H1 (cell line): ENCODE measurements at regions not wholly inside any gene's neighbourhood (a gene's known extent, or its start where the extent isn't known, plus 50 kb on each side); places are given as distances from the start of the nearest gene placed in this dataset.

Experiments
- CTCF ChIA-PET: fragments of 300-600 bp; sonication (Branson Sonifier 250); formaldehyde crosslinking; loops from one replicate; lab custom pipeline; 2021; ENCODE audit not compliant: partially characterized antibody; lab: Charles Lee
- POLR2A ChIA-PET: fragments of 300-600 bp; sonication (Branson Sonifier 250); formaldehyde crosslinking; loops from one replicate; lab custom pipeline; 2021; ENCODE audit warnings: inconsistent platforms; ENCODE audit not compliant: partially characterized antibody; lab: Charles Lee
- DNase-seq, 2 experiments: peaks; one replicate each; pipeline versions ENCODE4 v3.0.0 to v3.0.0-alpha.2; 2010 to 2022; ENCODE audit warnings: low spot score in 2 of 2, low read depth in 1 of 2, mixed read lengths in 1 of 2
- FAIRE-seq: peaks from 2 replicates; lab custom pipeline; 2011; peaks lifted over from hg19 to GRCh38; lab: Jason Lieb, UNC
- H2AFZ ChIP-seq: 2 replicates; pipeline ENCODE4 v1.8.1; 2012; ENCODE audit warnings: low read length, inconsistent platforms
- H2AK5ac ChIP-seq: 2 replicates; pipeline ENCODE4 v1.6.1; 2013; ENCODE audit warnings: low read depth, low read length
- H2BK120ac ChIP-seq: replicated peaks from 2 replicates; pipeline ENCODE3; 2013; ENCODE audit warnings: low read depth, low read length, inconsistent platforms
- H2BK12ac ChIP-seq: 2 replicates; pipeline ENCODE4 v1.6.1; 2013; ENCODE audit warnings: low read depth, low read length
- H2BK15ac ChIP-seq: 2 replicates; pipeline ENCODE4 v1.6.1; 2013; ENCODE audit warnings: low read length
- H2BK20ac ChIP-seq: 2 replicates; pipeline ENCODE4 v1.6.1; 2013; ENCODE audit warnings: low read length
- H2BK5ac ChIP-seq: 2 replicates; pipeline ENCODE4 v1.6.1; 2013; ENCODE audit warnings: low read depth, low read length
- H3K14ac ChIP-seq: 2 replicates; pipeline ENCODE4 v1.6.1; 2013; ENCODE audit warnings: inconsistent platforms; ENCODE audit not compliant: insufficient read length
- H3K18ac ChIP-seq: 2 replicates; pipeline ENCODE4 v1.6.1; 2013; ENCODE audit warnings: low read length; ENCODE audit errors: extremely low read depth
- H3K23ac ChIP-seq: 2 replicates; pipeline ENCODE4 v1.6.1; 2013; ENCODE audit warnings: inconsistent platforms; ENCODE audit not compliant: insufficient read length
- H3K23me2 ChIP-seq: 2 replicates; pipeline ENCODE4 v1.6.1; 2013; ENCODE audit warnings: low read depth, low read length
- H3K27ac ChIP-seq: 2 replicates; pipeline ENCODE4 v1.6.1; 2011; ENCODE audit warnings: low read depth, low read length, inconsistent platforms
- H3K27me3 ChIP-seq, 4 experiments: replicated peaks in 1 of 4; 1 replicate in 1 of 4; 2 replicates in 3 of 4; pipeline versions ENCODE4 v1.6.1 to v1.8.1; 2011 to 2013; ENCODE audit warnings: low read length in 3 of 4, mild to moderate bottlenecking in 3 of 4, inconsistent platforms in 2 of 4, mixed read lengths in 2 of 4, moderate library complexity in 1 of 4; ENCODE audit not compliant: control insufficient read depth in 3 of 4, insufficient read depth in 3 of 4; ENCODE audit errors: extremely low read depth in 1 of 4
- H3K36me3 ChIP-seq, 4 experiments: 2 replicates each; pipeline versions ENCODE4 v1.6.1 to v1.8.1; 2011 to 2013; ENCODE audit warnings: mild to moderate bottlenecking in 4 of 4, low read length in 3 of 4, moderate library complexity in 2 of 4, control low read depth in 1 of 4, inconsistent platforms in 1 of 4; ENCODE audit not compliant: insufficient read depth in 4 of 4, control insufficient read depth in 2 of 4
- H3K4ac ChIP-seq: replicated peaks from 2 replicates; pipeline ENCODE3; 2013; ENCODE audit warnings: low read length, low read depth, mixed read lengths, inconsistent platforms; ENCODE audit not compliant: insufficient read length
- H3K4me1 ChIP-seq, 4 experiments: replicated peaks in 1 of 4; 1 replicate in 1 of 4; 2 replicates in 3 of 4; pipeline versions ENCODE4 v1.6.1 to v1.8.1; 2011 to 2013; ENCODE audit warnings: low read length in 3 of 4, inconsistent platforms in 2 of 4, mixed read lengths in 1 of 4; ENCODE audit not compliant: insufficient read depth in 4 of 4, control insufficient read depth in 3 of 4
- H3K4me2 ChIP-seq, 2 experiments: 2 replicates each; pipeline versions ENCODE4 v1.6.1 to v1.8.1; 2011 to 2013; ENCODE audit warnings: low read depth in 2 of 2, low read length in 2 of 2, control low read depth in 1 of 2, inconsistent platforms in 1 of 2, mild to moderate bottlenecking in 1 of 2; ENCODE audit not compliant: insufficient read depth in 1 of 2
- H3K4me3 ChIP-seq, 4 experiments: fragments of 200-600, 300-600 bp in 1 of 4; sonication (generic), shearing (Covaris generic), sonication (Bioruptor Twin) in 1 of 4; 2 replicates each; pipeline versions ENCODE4 v1.5.1 to v1.8.1; 2011 to 2016; ENCODE audit warnings: low read length in 4 of 4, low read depth in 3 of 4, control low read depth in 2 of 4, inconsistent platforms in 2 of 4, mild to moderate bottlenecking in 2 of 4, mixed read lengths in 1 of 4, moderate library complexity in 1 of 4; ENCODE audit not compliant: insufficient read depth in 2 of 4; ENCODE audit errors: extremely low read depth in 1 of 4
- H3K56ac ChIP-seq: replicated peaks from 2 replicates; pipeline ENCODE3; 2013; ENCODE audit warnings: low read depth, mild to moderate bottlenecking, mixed read lengths, low read length, inconsistent platforms; ENCODE audit not compliant: insufficient read length
- H3K79me1 ChIP-seq: 2 replicates; pipeline ENCODE4 v1.6.1; 2013; ENCODE audit warnings: low read depth, low read length, control low read depth
- H3K79me2 ChIP-seq, 2 experiments: 2 replicates each; pipeline versions ENCODE4 v1.6.1 to v1.8.1; 2012 to 2013; ENCODE audit warnings: low read length in 2 of 2, mild to moderate bottlenecking in 2 of 2, inconsistent platforms in 1 of 2; ENCODE audit not compliant: insufficient read depth in 2 of 2, control insufficient read depth in 1 of 2
- H3K9ac ChIP-seq, 4 experiments: replicated peaks in 1 of 4; 1 replicate in 1 of 4; 2 replicates in 3 of 4; pipeline versions ENCODE4 v1.6.1 to v1.8.1; 2011 to 2013; ENCODE audit warnings: low read depth in 3 of 4, low read length in 3 of 4, control low read depth in 2 of 4, mild to moderate bottlenecking in 2 of 4, moderate library complexity in 2 of 4, inconsistent platforms in 1 of 4; ENCODE audit errors: extremely low read depth in 1 of 4
- H3K9me3 ChIP-seq, 2 experiments: 2 replicates each; pipeline versions ENCODE4 v1.6.1 to v1.8.1; 2012 to 2013; ENCODE audit warnings: mild to moderate bottlenecking in 2 of 2, moderate library complexity in 2 of 2, control low read depth in 1 of 2, inconsistent platforms in 1 of 2, low read depth in 1 of 2, low read length in 1 of 2, mixed read lengths in 1 of 2; ENCODE audit not compliant: insufficient read depth in 2 of 2
- H4K20me1 ChIP-seq, 2 experiments: replicated peaks in 1 of 2; 2 replicates each; pipeline versions ENCODE3 to v1.8.1; 2011 to 2013; ENCODE audit warnings: inconsistent platforms in 2 of 2, low read length in 2 of 2, mild to moderate bottlenecking in 1 of 2; ENCODE audit not compliant: insufficient read depth in 2 of 2, control insufficient read depth in 1 of 2
- H4K5ac ChIP-seq: 2 replicates; pipeline ENCODE4 v1.6.1; 2013; ENCODE audit warnings: low read length, low read depth, mixed read lengths, inconsistent platforms; ENCODE audit not compliant: insufficient read length
- H4K8ac ChIP-seq: 2 replicates; pipeline ENCODE4 v1.8.0; 2013; ENCODE audit warnings: mild to moderate bottlenecking, moderate library complexity, low read length, inconsistent platforms; ENCODE audit not compliant: insufficient read depth; ENCODE audit errors: extremely low read depth
- H4K91ac ChIP-seq: replicated peaks from 2 replicates; pipeline ENCODE3; 2013; ENCODE audit warnings: low read length, mixed read lengths, inconsistent platforms; ENCODE audit not compliant: insufficient read length
- CBX5 ChIP-seq: fragments of 300-800, 300-1000 bp; sonication (generic); IDR thresholded peaks from 2 replicates; pipeline ENCODE4 v1.7.1; 2016; ENCODE audit warnings: antibody characterized with exemption, low read length, low read depth
- CHD1 ChIP-seq: IDR thresholded peaks from 2 replicates; pipeline ENCODE4 v1.6.1; 2012; ENCODE audit warnings: low read depth, low read length, improper control_type of control experiment
- CHD2 ChIP-seq: IDR thresholded peaks from 2 replicates; pipeline ENCODE4 v1.6.1; 2012; ENCODE audit warnings: low read length, improper control_type of control experiment
- GABPA ChIP-seq: IDR thresholded peaks from 2 replicates; pipeline ENCODE4 v1.6.1; 2011; ENCODE audit warnings: mild to moderate bottlenecking, low read length, moderate library complexity, borderline replicate concordance; ENCODE audit not compliant: insufficient read depth
- KDM4A ChIP-seq: IDR thresholded peaks from one replicate; pipeline ENCODE4 v1.7.1; 2012; ENCODE audit warnings: low read depth, mild to moderate bottlenecking, moderate library complexity, low read length, inconsistent platforms; ENCODE audit not compliant: severe bottlenecking
- KDM5A ChIP-seq: fragments of 200-600 bp; IDR thresholded peaks from 2 replicates; pipeline ENCODE4 v1.7.1; 2012; ENCODE audit warnings: mild to moderate bottlenecking, low read length, inconsistent platforms, mixed read lengths
- SP4 ChIP-seq: IDR thresholded peaks from 2 replicates; pipeline ENCODE4 v1.6.1; 2012; ENCODE audit warnings: low read length, inconsistent platforms
- TCF12 ChIP-seq: IDR thresholded peaks from 2 replicates; pipeline ENCODE4 v1.6.1; 2011; ENCODE audit warnings: low read depth, mild to moderate bottlenecking, low read length
- TEAD4 ChIP-seq: IDR thresholded peaks from 2 replicates; pipeline ENCODE4 v1.6.1; 2012; ENCODE audit warnings: low read depth, low read length, inconsistent platforms, mixed read lengths
- WGBS, 2 experiments: shearing (Covaris generic) in 1 of 2; methylation state at CpG; one replicate each; pipeline versions ENCODE4 v1.1.6 to v1.1.7; 2013 to 2015; ENCODE audit warnings: low lambda C conversion rate in 2 of 2, mixed read lengths in 2 of 2, inconsistent platforms in 1 of 2, low coverage in 1 of 2, missing lambda C conversion rate in 1 of 2; ENCODE audit not compliant: insufficient replicate concordance in 2 of 2, insufficient coverage in 1 of 2, insufficient read length in 1 of 2; ENCODE audit errors: extremely low coverage in 1 of 2, missing lambda C conversion rate in 1 of 2; 5-methylcytosine and 5-hydroxymethylcytosine counted together
- TF ChIP-seq, protein P1 (sequence below): IDR thresholded peaks from 2 replicates; pipeline ENCODE4 v1.6.1; 2011; ENCODE audit warnings: low read depth, mild to moderate bottlenecking, low read length; ENCODE audit not compliant: insufficient read depth

DNA sequence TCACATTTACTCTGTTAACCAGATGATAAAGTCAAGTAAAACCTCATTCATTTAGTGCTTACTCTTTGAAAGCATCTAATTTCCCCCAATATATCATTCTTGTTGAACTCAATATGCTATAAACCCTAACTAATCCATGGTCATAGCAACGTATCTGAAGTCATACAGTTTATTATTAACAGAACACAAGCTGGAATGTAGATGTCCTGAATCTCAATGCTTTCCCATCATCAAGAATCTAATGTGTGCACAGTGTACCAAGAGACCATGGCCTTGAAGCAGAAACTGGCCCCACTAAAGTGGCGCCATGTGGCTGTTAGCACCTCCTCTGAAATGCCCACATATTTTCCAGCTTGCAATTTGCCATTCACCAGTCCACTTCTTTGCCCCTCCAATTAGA is 245.8 kb downstream of the SOX9 start:
- H2BK12ac ChIP-seq: no peak overlapping the region
- ChIA-PET POLR2A (no interaction called here), CTCF (interaction anchor here (0.9 to 1.0 kb wide), 2 partner anchors 12 to 65 kb away, joined by 3 read pairs; no protein-coding TSS in a partner anchor)
- H2AK5ac ChIP-seq: no peak overlapping the region
- H3K18ac ChIP-seq: no peak overlapping the region
- no peak overlapping the region for H3K4me3 ChIP-seq
- no peak overlapping the region for H3K4ac ChIP-seq
- H3K14ac ChIP-seq: no peak overlapping the region
- H3K23me2 ChIP-seq: no peaks in the 10 kb centered on the region
- no peak overlapping the region for H4K5ac ChIP-seq
- H2BK20ac ChIP-seq: no peak overlapping the region
- no peak overlapping the region for H3K9ac ChIP-seq
- no peak overlapping the region for H3K56ac ChIP-seq
- H2AFZ ChIP-seq: no peak overlapping the region
- DNase-seq: no peak
- H3K4me1 ChIP-seq: no peaks in the 10 kb centered on the region
- H3K27me3 ChIP-seq: no peaks in the 10 kb centered on the region
- H2BK120ac ChIP-seq: no peak overlapping the region
- no peaks in the 10 kb centered on the region for H3K36me3 ChIP-seq
- TF ChIP-seq TEAD4 (no peak), CHD1 (no peak), CHD2 (no peak), KDM4A (no peak), SP4 (no peak), CBX5 (no peak), KDM5A (no peak), TCF12 (no peak), GABPA (no peak)
- TF ChIP-seq, protein P1, sequence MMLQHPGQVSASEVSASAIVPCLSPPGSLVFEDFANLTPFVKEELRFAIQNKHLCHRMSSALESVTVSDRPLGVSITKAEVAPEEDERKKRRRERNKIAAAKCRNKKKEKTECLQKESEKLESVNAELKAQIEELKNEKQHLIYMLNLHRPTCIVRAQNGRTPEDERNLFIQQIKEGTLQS: no peak
- TF ChIP-seq, all 59 proteins: peak for 0
- Histone ChIP-seq H3K4me2 (no peak overlapping the region), H3K9me3 (no peaks in the 10 kb centered on the region), H2BK5ac (no peak overlapping the region), H3K79me2 (no peaks in the 10 kb centered on the region), H4K91ac (no peak overlapping the region), H3K27ac (no peak overlapping the region), H2BK15ac (no peak overlapping the region), H3K23ac (no peak overlapping the region), H3K79me1 (no peaks in the 10 kb centered on the region; the same call in 1 of the 2 replicates), H4K20me1 (no peaks in the 10 kb centered on the region), H4K8ac (no peak overlapping the region)
- 92% methylated on average over 2 of the region's 2 CpGs; no CpG with 5 or more reads in 1 of the 2 experiments for WGBS, 2 experiments
- no peak for FAIRE-seq
